ENCODE measurements at regions not wholly inside any gene's neighbourhood (a gene's known extent, or its start where the extent isn't known, plus 50 kb on each side); places are given as distances from the start of the nearest gene placed in this dataset.

GRCh38 chr13:109869312-109870237, 83.2 kb upstream of the IRS2 start:
- DNase-seq (ENCODE audit: low read depth in 3 of 3, low spot score in 2 of 3), result peak; percentile 48 to 60 (median 51)

- no peak for DNase-seq (ENCODE audit: low read depth in 3 of 3, low spot score in 2 of 3)
These were observed 82.4 kb upstream of the IRS2 start for GRCh38 chr13:109868578-109869311.

- DNase-seq (ENCODE audit: low read depth in 3 of 3, low spot score in 2 of 3), result no peak
These were observed 81.4 kb upstream of the IRS2 start for GRCh38 chr13:109867766-109868165.

GRCh38 chr13:109862627-109863026, 76.2 kb upstream of the IRS2 start:
- no peak for DNase-seq (ENCODE audit: low read depth in 3 of 3, low spot score in 2 of 3)

GRCh38 chr13:109859898-109860297, 73.5 kb upstream of the IRS2 start:
- DNase-seq (ENCODE audit: low read depth in 3 of 3, low spot score in 2 of 3), result no peak

- no peak for DNase-seq (ENCODE audit: low read depth in 3 of 3, low spot score in 2 of 3)
These were observed 72.9 kb upstream of the IRS2 start for GRCh38 chr13:109859216-109859835.

- DNase-seq (ENCODE audit: low read depth in 3 of 3, low spot score in 2 of 3), result no peak
These were observed 71.9 kb upstream of the IRS2 start for GRCh38 chr13:109858319-109858718.

- no peak for DNase-seq (ENCODE audit: low read depth in 3 of 3, low spot score in 2 of 3)
These were observed 71.4 kb upstream of the IRS2 start for GRCh38 chr13:109857803-109858202.

GRCh38 chr13:109857325-109857724, 70.9 kb upstream of the IRS2 start:
- DNase-seq (ENCODE audit: low read depth in 3 of 3, low spot score in 2 of 3), result no peak

GRCh38 chr13:109856350-109856749, 70.0 kb upstream of the IRS2 start:
- DNase-seq (ENCODE audit: low read depth in 3 of 3, low spot score in 2 of 3), result no peak

GRCh38 chr13:109853153-109853552, 66.8 kb upstream of the IRS2 start:
- DNase-seq (ENCODE audit: low read depth in 3 of 3, low spot score in 2 of 3), result no peak

GRCh38 chr13:109846185-109846584, 59.8 kb upstream of the IRS2 start:
- no peak for DNase-seq (ENCODE audit: low read depth in 3 of 3, low spot score in 2 of 3)

GRCh38 chr13:109844396-109844795, 58.0 kb upstream of the IRS2 start:
- DNase-seq (ENCODE audit: low read depth in 3 of 3, low spot score in 2 of 3), result no peak

- DNase-seq (ENCODE audit: low read depth in 3 of 3, low spot score in 2 of 3), result no peak
These were observed 57.3 kb upstream of the IRS2 start for GRCh38 chr13:109843695-109844094.

- no peak for DNase-seq (ENCODE audit: low read depth in 3 of 3, low spot score in 2 of 3)
These were observed 56.0 kb upstream of the IRS2 start for GRCh38 chr13:109842212-109842920.

- no peak for DNase-seq (ENCODE audit: low read depth in 3 of 3, low spot score in 2 of 3)
These were observed 54.5 kb upstream of the IRS2 start for GRCh38 chr13:109840893-109841287.

GRCh38 chr13:109840201-109840892, 54.0 kb upstream of the IRS2 start:
- DNase-seq (ENCODE audit: low read depth in 3 of 3, low spot score in 2 of 3), result no peak

- peak in 2 of 3 donors; percentile 32 to 36 for DNase-seq (ENCODE audit: low read depth in 3 of 3, low spot score in 2 of 3)
These were observed 50.5 kb upstream of the IRS2 start for GRCh38 chr13:109836629-109837607.
